Activated gamma-delta T cell (primary cell): ENCODE measurements at regions not wholly inside any gene's neighbourhood (a gene's known extent, or its start where the extent isn't known, plus 50 kb on each side); places are given as distances from the start of the nearest gene placed in this dataset.
"Not testable (repeated sequence)": the region's sequence is repeated elsewhere in the genome, so short reads cannot be mapped to it uniquely, and the experiment has no call there.

Experiments used
- DNase-seq: peaks from one replicate; lab custom pipeline; 2025; lab: John Stamatoyannopoulos, UW

DNA sequence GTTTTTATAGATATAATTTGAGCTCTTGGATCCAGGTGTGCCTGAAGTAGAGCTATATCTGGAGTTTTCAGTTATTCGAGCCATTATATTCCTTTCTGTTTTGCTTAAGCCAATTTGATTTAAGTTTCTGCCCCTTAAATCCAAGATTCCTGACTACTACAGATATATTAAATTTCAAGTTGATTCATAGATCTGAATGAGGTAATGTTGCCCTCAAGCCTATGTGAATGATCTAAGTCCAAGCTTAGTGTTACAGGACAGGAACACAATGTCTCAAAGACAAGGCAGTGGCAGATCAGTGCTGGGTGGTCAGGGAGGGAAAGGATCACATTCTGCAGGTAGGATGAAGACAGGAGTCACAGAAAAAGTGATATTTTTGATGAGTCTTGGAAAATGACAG, 75.7 kb upstream of the CTBP2 start:
- DNase-seq: no peak

DNA sequence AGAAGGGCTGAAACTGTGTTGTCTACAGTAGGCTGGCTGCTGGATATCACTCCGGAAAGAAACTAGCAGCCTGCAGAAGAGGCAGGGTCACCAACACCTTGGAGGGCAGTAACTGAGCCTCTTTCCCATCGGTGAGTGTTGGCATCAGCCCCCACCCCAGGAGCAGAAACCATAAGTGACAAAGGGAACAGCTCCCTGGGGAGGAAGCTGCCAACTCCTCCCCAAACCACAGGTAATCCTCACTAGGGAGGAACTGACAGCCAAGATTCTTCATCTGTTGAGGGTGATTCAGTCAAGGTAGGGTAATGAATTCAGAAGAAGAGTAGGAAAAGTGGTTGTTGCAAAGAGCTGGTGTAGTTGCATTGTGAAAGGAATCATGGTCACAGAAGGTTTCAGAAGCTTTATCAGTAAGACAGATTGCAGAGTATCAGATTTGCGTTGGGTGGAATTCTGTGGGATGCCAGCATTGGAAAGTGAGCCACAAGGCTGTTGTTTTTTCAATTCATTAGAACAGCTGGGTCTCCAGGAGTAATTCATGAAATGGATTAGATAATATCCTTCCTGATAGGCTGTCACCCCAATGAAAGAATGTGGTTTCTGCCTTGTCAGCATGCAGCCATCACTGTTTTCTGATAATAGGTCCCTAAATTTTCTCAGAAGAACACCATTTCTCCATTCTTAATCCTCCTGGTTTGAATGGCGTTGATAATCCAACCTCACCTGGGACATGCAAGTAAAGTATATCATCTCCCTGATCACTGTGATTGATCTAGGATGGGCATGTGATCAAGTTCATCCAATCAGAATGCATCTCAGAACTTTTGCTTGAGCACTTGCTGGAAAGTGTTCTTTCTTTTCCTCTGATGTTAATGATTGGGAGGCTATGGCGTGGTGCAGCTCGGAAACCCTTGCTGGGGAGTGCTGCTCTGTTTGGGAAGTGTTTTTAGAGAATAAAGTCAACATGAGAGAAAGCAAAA, 75.0 kb upstream of the CTBP2 start:
- DNase-seq: no peak

DNA sequence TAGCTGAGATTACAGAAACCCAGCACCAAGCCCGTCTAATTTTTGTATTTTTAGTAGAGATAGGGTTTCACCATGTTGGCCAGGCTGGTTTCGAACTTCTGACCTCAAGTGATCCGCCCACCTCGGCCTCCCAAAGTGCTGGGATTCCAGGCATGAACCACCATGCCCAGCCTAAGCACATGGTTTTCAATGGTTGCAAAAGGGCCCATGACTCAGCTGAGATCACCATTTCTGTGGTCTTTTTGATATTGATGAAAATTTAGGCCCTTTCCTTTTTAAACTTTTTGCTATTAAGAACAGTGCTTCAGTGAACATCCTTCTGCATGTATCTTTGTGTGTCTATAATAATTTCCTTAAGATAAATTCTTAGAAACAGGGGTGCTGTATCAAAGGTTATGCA, 74.2 kb upstream of the CTBP2 start:
- not testable (repeated sequence) for DNase-seq

DNA sequence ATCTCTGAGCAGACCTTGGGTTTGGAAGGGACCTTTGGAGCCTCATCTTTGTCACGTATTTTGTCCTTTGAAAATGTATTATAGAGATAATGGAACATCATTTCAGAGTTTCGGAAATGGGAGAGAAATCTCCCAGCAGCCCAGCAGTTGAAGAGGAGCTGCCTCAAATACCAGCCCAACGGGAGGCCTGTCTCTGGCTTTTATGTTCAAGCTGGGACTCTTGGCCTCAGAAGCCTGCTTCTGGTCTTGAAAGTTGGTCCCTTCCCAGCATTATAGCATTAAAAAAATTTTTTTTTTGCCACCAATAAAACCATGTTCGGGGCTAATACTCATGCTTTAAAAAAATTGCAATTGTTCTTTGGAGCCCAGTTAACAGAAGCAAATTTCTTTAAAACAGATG, 73.4 kb upstream of the CTBP2 start:
- no peak for DNase-seq

DNA sequence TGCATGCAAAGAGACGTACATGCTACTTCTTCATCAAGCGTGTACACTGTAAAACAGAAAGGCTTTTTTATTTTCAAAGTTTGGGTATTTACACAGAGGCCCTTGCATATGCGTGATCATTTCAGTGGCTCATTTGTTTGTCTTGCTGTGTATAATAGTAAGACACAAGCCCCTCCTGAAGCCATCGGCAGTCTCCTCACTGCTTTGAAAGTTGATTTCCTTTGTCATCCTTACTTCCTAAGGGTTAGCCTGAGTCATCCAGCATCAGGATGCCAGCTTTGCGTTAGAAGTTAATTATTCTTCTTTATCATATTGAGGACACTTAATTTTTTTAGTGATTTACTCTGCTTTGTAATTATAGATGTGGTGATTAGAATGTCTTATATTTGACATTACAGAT, 72.5 kb upstream of the CTBP2 start:
- no peak for DNase-seq

DNA sequence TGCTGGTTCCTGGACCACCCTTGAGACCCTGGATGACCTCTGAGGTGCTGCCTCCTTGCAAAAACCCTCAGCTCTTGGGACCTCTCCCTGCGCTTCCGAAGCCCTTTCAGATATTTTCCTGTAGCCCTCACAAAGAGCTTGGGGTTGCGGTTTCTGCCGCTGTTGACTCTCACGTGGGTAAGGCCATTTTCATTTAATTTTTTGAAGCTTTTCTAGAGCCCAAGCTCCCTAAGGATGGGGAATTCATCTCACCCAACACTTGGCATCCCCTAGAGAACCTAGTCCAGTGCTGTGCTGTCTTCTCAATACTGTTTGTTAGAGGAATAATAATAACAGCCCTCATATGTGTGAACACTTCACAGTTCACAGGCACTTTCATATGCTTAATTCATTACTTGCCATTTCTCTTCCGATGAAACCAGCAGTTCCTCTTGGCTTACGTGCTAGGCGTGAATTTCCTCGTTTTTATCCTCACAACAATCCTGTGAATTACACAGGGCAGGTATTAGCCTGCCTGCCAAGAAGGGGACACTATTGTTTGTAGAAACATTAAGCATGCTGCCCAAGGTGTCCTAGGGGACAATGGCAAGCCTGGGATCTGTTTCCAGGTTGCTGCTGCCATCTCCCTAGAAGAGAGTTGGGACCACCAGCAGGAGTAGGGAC, 71.6 kb upstream of the CTBP2 start:
- DNase-seq: no peak

DNA sequence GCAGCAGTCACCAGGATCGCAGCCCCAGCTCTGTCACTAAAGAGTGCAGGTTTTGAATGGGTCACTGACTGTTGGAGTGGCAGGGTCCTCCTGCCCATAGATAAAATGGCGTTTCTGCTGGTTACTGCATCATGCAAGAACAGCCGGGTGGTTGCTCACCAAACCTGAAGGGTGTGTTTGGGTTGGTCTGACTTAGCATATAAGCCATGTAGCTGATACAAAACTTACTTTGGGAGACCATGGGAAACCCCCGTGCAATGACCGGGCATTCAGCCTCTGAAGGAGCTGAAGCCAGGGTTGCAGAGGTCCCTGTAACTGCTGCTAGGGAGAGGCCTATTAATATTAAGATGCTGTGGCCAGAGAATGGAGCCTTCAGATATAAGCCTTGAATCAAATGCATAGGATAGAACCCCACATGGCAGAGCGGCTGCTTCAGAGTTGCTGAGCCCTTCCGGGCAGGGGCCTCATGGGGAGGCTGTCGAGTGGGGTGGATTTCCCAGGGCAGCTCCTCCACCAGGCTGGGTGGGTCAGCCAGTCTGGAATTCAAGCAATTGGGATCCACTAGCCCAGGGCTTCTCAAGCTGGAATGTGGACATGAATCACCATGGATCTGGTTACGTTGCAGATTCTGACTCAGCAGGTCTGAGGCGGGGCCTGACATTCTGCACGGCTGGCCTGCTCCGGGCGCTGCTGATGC, 70.9 kb upstream of the CTBP2 start:
- DNase-seq: no peak

DNA sequence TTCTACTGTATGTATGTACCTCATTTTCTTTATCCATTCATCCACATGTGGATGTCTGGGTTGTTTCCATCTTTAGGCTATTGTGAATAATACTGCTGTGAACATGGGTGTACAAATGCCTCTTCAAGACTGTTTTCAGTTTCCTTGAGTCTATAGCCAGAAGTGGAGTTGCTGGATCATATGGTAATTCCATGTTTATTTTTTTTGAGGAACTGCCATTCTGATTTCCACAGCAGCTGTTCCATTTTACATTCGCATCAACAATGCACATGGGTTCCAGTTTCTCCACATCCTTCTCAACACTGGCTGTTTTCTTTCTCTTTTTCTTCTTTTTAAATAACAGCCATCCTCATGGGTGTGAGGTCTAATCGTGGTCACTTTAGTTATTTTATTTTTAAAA, 69.9 kb upstream of the CTBP2 start:
- no peak for DNase-seq

DNA sequence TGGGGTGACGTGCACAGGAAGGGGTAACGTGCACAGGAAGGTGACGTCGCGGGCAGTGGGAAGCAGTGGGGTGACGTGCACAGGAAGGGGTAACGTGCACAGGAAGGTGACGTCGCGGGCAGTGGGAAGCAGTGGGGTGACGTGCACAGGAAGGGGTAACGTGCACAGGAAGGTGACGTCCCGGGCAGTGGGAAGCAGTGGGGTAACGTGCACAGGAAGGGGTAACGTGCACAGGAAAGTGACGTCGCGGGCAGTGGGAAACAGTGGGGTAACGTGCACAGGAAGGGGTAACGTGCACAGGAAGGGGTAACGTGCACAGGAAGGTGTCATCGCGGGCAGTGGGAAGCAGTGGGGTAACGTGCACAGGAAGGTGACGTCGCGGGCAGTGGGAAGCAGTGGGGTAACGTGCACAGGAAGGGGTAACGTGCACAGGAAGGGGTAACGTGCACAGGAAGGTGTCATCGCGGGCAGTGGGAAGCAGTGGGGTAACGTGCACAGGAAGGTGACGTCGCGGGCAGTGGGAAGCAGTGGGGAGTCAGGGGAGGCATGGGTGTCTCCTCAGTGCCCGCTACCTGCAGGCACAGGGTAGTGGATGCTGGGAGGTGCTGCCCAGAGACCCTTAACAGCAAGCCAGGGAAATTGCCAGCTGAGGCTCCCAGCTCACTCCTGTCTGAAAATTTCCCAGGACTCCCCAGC, 68.0 kb upstream of the CTBP2 start:
- not testable (repeated sequence) for DNase-seq

DNA sequence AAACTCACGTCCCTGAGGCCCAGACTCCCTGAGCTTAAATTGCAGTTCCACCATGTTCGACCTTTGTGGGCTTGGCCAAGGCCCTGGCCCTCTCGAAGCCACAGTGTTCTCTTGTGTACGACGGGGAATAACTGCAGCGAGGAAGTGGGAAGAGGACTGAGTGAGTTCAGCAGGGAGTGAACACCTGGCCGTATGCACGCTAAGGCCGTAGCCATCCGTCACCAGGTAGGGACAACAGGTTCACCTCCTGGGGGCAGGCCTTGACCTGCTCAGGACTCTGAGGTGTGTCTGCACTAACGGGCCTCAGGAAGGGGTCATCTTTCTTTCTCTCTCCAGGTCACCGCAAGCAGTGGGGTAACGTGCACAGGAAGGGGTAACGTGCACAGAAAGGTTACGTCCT, 67.2 kb upstream of the CTBP2 start:
- no peak for DNase-seq

DNA sequence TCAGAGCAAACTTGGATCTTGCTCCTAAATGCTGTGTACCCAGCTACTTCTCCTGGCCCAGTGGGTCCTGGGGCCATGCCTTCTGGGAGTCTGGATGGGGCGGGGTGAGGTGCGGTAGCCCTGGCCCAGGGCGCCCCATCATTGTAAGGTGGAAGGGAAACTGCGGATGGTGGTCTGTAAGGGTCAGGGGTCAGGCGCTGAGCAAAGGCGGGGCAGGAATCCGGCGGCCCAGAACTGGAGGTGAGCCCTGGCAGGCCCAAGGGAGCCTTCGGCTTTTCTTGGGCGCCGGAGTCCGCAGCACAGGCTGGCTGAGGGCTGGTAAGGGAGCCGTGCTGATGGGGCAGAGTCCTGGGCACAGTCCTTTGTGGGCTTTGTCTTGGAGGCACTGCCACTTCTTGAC, 66.5 kb upstream of the CTBP2 start:
- DNase-seq: no peak

DNA sequence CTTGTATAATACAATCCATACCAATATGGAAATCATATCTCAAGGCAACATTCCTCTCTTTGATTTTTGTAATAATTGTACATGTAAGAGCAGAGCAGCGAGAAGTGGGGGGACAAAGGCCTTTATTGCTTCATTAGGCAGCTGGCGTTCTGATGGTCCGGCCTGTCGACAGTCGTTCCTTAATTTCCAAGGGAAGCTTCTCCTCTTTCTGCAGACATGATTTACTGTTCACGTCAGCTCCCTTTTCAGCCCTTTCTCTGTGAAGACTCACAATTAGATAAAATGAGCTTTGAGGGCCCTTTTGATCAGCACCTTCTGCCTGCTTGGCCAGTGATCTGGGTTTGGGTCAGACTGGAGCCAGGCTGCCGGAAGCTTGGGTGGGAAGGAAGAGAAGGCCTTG, 65.6 kb upstream of the CTBP2 start:
- DNase-seq: no peak

DNA sequence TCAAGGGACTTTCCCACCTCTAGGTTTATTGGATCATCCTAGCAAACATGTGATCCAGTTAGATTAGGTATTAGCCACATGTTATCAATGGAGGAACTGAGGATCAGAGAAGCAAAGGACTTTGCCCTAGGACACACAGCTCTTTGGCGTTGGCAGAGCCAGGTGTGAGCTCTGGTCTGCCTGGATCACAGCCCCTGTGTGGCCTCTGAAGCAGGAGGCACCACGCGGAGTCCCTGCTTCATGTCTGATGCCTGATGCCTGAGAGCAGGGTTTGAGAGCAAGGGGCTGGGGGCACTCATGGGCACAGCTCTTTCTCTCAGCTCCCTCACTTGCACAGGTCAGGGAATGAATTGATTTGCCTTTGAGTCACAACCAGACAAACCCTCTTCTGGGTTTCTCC, 64.7 kb upstream of the CTBP2 start:
- DNase-seq: no peak

DNA sequence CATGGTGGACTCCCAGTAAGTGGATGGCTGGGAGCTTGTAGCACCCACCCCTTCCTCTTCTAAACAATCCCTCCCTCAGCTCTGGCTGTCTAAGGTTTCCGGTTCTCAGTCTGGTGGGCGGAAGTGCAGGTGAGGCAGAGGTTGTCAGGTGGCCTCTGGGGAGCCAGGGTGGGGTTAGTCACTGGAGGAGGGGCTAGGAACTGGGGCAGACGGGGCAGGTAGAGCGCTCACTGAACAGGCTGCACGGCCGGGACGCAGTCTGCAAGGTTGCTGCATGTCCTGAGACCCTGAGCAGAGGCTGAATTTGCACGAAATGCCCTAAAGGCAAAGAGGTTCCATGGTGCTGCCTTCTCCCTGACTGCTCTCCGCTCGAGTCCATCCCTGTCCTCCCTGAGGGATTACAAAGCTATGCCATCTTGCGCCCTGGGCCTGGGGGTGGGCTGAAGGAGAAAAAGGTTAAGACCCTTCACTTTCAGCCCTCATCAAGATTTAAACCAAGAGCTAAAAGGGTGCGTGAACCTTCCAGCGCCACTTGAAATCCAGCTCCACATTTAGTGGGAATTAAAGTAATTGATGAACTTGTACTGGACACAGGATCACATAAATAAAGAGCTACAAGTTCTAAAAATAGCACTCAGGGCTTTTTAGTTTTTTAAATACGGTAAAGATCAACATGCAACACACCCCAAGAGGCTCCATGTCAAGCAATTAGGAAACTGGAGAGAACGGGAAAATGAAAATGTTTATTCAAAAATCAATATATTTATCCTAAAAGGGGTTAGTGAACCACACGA, 62.3 kb upstream of the CTBP2 start:
- no peak for DNase-seq

DNA sequence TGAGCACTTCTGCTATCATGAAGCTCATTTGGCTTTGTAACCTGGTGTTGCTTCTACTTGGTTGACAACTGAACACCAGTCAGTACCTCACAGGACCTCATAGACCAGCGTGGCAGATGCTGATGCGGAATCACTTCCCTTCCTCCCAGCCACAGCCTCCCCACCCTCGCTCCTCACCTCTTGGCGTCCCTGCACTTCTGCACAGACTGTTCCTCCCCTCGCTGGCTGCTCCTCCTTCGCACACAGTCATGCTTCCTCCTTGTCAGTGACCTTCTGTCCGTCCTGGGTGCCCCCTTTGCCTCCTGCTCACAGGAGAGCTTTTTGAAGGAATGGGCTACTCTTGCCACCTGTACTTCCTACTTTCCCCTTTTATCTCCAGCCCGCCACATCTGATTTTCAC, 61.4 kb upstream of the CTBP2 start:
- DNase-seq: no peak

DNA sequence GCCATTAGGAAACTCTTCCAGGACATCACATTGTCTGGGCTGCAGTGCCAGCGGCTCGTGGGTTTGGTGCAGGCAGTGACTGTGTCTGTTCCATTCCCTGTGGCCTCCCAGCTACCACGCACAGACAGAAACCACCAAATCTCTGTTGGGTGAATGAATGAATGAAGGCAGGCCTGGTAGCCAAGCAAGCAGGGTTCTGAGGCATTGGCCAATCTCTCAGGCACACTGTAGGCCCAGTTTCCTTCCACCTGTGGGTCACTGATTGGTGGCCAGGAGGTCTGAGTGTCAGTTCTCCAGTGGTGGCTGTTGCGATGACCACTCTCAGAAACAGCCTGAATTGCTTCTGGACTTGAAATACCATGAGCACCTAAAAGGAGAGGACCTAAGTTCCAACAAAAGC, 59.4 kb upstream of the CTBP2 start:
- DNase-seq: no peak

DNA sequence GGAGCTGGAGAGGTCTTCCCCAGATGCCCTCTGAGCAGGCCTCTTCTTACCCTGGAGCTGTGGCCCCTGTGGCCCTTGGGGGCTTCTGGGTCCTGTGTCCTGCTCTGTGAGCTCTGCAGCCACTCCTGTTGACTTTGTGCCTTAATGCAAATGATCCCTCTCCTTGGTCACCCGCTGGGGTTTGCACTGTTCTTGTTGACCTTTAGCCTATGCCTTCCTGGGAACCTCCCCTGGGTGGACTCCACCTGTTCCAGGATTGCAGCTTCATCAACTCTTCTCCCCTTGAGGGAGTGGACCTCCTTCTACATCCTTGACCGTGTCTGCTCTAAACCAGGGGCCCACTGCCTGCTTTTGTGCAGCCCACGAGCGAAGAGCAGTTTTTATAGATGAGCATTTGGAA, 58.6 kb upstream of the CTBP2 start:
- DNase-seq: no peak

DNA sequence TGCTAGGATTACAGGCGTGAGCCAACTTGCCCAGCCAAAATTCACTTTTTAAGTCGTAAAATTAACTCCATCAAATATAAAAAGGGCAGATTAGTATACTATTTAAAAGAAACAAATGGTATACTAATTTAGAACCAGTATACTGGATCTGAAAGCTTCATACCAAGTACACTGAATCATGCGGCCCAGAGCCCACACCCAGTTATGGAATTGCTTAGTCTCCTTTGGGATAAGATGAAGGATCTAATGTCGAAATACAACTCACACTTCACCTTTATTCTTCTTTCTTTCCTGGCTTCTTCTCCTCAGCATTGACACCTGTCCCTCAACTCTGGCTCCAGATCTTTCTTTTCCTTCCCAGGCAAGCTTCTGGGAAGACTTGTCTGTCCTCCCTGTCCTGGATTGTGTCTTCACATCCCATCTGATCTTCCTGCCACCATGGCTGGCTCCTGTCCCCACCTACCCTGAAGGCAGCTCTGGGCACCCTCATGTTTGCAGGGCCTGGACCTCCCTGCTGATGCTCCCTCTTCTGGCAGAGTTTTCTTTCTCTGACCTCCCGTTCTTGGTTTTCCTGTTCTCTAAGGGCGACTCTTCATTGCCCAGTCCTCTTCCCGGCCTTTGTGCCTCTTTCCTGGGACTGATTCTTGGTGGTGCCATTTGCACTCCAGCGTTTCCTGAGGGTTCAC, 57.8 kb upstream of the CTBP2 start:
- no peak for DNase-seq

DNA sequence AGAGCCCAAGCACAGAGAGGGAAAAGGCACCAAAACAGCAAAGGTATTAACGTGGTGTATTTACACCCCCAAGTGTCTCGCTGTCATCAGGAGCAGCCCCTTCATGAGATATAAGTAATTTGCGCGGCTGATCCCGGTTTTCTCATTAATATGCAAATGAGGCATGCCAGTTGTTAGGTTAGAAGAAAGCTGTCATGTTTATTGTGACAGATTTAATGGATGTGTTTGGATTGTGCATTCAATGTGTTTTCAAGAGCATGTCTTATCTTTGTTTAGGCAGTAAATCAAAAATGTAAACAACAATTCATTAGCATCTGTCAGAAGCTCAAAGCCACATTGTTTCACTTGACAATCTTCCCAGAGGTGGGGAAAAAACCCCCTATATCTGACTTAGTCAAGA, 56.5 kb upstream of the CTBP2 start:
- DNase-seq: no peak

DNA sequence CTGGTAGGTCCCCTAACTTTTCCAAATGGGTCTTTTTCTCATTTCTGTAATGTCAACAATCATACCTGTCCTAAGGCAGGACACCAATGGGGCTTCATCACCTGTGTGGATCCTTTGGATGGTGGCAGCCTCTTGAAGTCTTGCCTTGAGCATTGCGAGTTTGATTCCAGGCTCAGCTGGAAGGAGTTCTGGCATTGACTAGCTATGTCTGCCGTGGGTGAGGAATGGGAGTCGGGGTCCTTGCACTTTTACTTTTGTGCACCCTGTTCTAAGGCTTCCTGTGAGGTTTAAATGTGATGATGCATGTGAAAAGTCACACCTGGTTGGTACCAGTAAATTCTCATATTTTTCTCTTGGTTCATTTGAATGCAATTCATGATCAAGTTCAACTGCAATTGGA, 55.9 kb upstream of the CTBP2 start:
- no peak for DNase-seq

DNA sequence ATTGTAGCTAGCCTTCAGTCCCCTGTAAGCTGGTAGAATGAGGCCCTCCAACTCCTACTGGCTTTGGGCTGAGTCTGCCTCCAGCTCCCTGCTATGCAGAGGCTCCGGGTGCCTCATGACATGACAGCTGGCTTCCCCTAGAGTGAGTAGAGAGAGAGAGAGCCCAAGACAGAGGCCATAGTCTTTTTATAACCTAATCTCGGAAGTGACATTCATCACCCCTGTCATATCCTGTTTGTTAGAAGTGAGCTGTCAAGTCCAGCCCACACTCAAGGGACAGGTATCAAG, 53.9 kb upstream of the CTBP2 start:
- no peak for DNase-seq
